ENCODE measurements at regions not wholly inside any gene's neighbourhood (a gene's known extent, or its start where the extent isn't known, plus 50 kb on each side); places are given as distances from the start of the nearest gene placed in this dataset.

DNA sequence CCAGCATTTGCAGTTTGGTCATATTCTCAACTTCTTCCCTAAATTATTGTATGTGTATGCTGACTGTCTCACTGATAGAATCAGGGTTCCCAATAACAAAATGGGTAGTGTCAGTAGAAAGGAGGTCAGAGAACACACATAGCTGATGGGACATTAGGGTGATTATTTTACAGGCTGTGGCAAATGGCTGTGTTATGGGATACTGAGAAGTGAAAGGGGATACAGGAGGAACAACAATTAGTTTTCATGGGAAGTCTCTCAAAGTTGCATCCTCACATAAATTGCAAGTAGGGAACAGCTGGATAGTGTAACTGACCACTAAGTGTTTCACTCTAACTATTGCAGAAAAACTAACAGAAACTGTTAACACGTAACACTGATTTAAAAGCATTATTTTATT, 1199.3 kb downstream of the PCDH17 start:
- ATAC-seq, result no peak
- Histone ChIP-seq H3K4me3 (no peak overlapping the region), H3K27ac (no peak overlapping the region), H3K4me1 (no peaks in the 10 kb centered on the region), H3K27me3 (no peaks in the 10 kb centered on the region), H3K36me3 (no peaks in the 10 kb centered on the region), H3K9me3 (no peaks in the 10 kb centered on the region)
- 25 to 40% methylated on average over 1 of the region's 1 CpG for WGBS, 2 donors (ENCODE audit: low coverage in 1 of 2)
- TF ChIP-seq POLR2A (IDR thresholded peaks at IDR 0.05), result no peak
- no peak for TF ChIP-seq POLR2AphosphoS5 (IDR thresholded peaks at IDR 0.05)
- TF ChIP-seq, protein P1, sequence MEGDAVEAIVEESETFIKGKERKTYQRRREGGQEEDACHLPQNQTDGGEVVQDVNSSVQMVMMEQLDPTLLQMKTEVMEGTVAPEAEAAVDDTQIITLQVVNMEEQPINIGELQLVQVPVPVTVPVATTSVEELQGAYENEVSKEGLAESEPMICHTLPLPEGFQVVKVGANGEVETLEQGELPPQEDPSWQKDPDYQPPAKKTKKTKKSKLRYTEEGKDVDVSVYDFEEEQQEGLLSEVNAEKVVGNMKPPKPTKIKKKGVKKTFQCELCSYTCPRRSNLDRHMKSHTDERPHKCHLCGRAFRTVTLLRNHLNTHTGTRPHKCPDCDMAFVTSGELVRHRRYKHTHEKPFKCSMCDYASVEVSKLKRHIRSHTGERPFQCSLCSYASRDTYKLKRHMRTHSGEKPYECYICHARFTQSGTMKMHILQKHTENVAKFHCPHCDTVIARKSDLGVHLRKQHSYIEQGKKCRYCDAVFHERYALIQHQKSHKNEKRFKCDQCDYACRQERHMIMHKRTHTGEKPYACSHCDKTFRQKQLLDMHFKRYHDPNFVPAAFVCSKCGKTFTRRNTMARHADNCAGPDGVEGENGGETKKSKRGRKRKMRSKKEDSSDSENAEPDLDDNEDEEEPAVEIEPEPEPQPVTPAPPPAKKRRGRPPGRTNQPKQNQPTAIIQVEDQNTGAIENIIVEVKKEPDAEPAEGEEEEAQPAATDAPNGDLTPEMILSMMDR (IDR thresholded peaks at IDR 0.05), result no peak
- no peak for TF ChIP-seq EP300 (IDR thresholded peaks at IDR 0.05)

DNA sequence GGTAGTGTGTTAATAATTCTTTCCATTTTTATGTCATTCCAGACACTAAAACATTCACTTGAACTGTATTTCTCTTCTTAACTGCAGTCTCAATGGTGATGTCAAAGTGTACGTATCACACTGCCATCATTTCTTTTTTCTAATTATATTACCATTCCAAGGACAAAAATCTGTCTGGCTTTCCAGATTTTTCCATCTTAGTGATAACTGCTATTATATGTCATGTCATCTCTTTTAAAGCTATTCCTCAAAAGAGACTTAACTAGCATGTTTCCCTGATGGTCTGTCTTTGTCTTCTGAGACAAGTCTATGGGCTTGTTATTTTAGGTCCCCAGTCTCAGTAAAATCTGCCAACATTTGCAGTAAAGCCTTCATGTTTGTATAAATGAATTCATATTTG, 1207.1 kb downstream of the PCDH17 start:
- Histone ChIP-seq H3K4me1 (no peaks in the 10 kb centered on the region), H3K27me3 (no peaks in the 10 kb centered on the region), H3K4me3 (no peak overlapping the region), H3K27ac (no peak overlapping the region), H3K36me3 (no peaks in the 10 kb centered on the region), H3K9me3 (peaks cover 0 to 3% (median 0%) of the 10 kb centered on the region in 3 donors)
- TF ChIP-seq EP300 (IDR thresholded peaks at IDR 0.05) (no peak), POLR2A (IDR thresholded peaks at IDR 0.05) (no peak), POLR2AphosphoS5 (IDR thresholded peaks at IDR 0.05) (no peak)
- TF ChIP-seq, protein P1 (IDR thresholded peaks at IDR 0.05), result no peak
- WGBS, 2 donors (ENCODE audit: low coverage in 1 of 2), result 50 to 67% methylated on average over 1 of the region's 1 CpG
- no peak for ATAC-seq

- 60 to 79% methylated on average over 1 to 4 of the region's 6 CpGs for whole genome bisulfite sequencing, 2 donors (ENCODE audit: low coverage in 1 of 2)
- TF ChIP-seq EP300 (IDR thresholded peaks at IDR 0.05) (no peak), POLR2AphosphoS5 (IDR thresholded peaks at IDR 0.05) (no peak), POLR2A (IDR thresholded peaks at IDR 0.05) (no peak)
- TF ChIP-seq, protein P1 (IDR thresholded peaks at IDR 0.05), result no peak
Measured at GRCh38 chr13:58843071-58843470, 1211.5 kb downstream of the PCDH17 start.

GRCh38 chr13:58843567-58843966, 1212.0 kb downstream of the PCDH17 start:
- H3K27ac ChIP-seq, result no peak overlapping the region
- no peaks in the 10 kb centered on the region for H3K36me3 ChIP-seq
- 90 to 100% methylated on average over 2 of the region's 6 CpGs for WGBS, 2 donors (ENCODE audit: low coverage in 1 of 2)
- ATAC-seq, result no peak
- no peak overlapping the region for H3K4me3 ChIP-seq
- H3K9me3 ChIP-seq, result peaks cover 0 to 25% (median 0%) of the 10 kb centered on the region in 3 donors
- no peaks in the 10 kb centered on the region for H3K27me3 ChIP-seq
- TF ChIP-seq EP300 (IDR thresholded peaks at IDR 0.05) (no peak), POLR2AphosphoS5 (IDR thresholded peaks at IDR 0.05) (no peak), POLR2A (IDR thresholded peaks at IDR 0.05) (no peak)
- TF ChIP-seq, protein P1 (IDR thresholded peaks at IDR 0.05), result no peak
- H3K4me1 ChIP-seq, result no peaks in the 10 kb centered on the region

More at GRCh38 chr13:58843071-58843470, 1211.5 kb downstream of the PCDH17 start:
- Histone ChIP-seq H3K9me3 (peaks cover 0 to 25% (median 0%) of the 10 kb centered on the region in 3 donors), H3K27me3 (no peaks in the 10 kb centered on the region), H3K27ac (no peak overlapping the region), H3K36me3 (no peaks in the 10 kb centered on the region), H3K4me1 (no peaks in the 10 kb centered on the region), H3K4me3 (no peak overlapping the region)
- ATAC-seq, result no peak

DNA sequence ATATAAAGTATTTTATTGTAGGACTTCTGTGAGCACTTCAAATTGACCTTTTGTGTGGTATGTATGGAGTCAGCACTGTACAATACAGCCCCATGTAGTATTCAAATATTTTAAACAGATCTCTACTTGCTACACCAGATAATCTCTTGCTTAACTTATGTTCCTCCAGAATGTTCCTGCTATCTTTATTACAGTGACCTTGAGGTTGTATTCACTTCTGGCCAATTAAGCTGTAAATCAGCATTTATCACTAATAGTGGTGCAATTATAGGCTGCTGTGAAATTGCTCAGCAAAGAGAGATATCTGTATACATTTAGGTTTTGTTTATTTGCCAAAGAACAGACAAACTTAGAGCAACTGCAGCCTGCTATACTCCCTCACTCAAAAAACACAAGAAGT, 1218.6 kb downstream of the PCDH17 start:
- peaks cover 0 to 10% (median 0%) of the 10 kb centered on the region in 3 donors for H3K9me3 ChIP-seq

More for the DNA sequence above, 1218.6 kb downstream of the PCDH17 start:
- Histone ChIP-seq H3K4me1 (no peaks in the 10 kb centered on the region), H3K27me3 (no peaks in the 10 kb centered on the region), H3K27ac (no peak overlapping the region), H3K36me3 (no peaks in the 10 kb centered on the region), H3K4me3 (no peak overlapping the region)
- ATAC-seq, result no peak
- no peak for TF ChIP-seq POLR2AphosphoS5 (IDR thresholded peaks at IDR 0.05)
- TF ChIP-seq EP300 (IDR thresholded peaks at IDR 0.05), result no peak
- TF ChIP-seq, protein P1 (IDR thresholded peaks at IDR 0.05), result no peak
- TF ChIP-seq POLR2A (IDR thresholded peaks at IDR 0.05), result no peak

Data from gastroesophageal sphincter (tissue), 4 donors.